GM19351 (cell line): ENCODE measurements at regions not wholly inside any gene's neighbourhood (a gene's known extent, or its start where the extent isn't known, plus 50 kb on each side); places are given as distances from the start of the nearest gene placed in this dataset.
"Not testable (repeated sequence)": the region's sequence is repeated elsewhere in the genome, so short reads cannot be mapped to it uniquely, and the experiment has no call there.

Experiments
- ATAC-seq: cut with Tn5 transposase; IDR thresholded peaks from one replicate; pipeline ENCODE4 v1.9.1; 2021; ENCODE audit warnings: mild to moderate bottlenecking, moderate library complexity; ENCODE audit not compliant: unreplicated experiment

DNA sequence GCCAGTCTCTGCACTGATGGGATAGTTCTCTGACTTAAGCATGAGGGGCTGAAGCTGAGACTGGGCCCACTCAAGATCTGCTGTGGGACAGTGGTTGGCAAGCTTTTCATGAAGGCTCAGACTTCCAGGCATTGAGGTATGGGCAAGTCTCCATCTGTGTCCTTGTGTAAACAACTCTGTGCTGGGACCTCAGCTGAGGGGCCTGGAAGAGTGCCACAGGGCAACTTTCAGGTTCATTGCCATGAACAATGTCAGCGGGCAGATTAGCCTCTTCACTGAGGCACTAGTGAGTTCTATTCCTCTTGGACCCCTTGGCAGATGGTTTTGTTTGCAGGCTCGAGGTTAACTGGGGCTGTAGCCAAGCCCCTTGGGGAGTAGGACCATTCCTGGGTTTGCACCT is 127.1 kb downstream of the MRPS30 start:
- ATAC-seq: no peak

DNA sequence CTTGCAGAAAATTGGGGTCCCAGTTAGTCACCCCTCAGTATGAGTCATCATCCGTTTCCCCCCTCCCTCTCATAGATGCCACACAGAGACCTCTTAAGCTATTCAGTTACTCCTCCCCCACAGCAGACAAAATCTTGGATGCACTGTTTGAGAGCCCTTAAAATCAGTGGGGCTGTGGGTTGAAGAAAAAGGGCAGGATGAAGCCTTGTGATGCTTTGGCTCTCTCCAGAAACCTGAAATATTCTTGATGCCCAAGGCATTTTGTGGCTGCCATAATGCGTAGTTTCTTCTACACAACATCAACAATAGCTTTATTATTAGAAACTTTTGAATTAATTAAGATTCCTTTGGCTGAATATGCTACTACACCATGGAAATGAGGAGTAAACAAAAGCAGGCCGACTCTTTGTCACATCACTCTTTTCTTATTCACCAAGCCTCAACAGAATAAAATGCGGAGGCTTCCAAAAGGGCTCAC is 133.8 kb downstream of the MRPS30 start:
- ATAC-seq: no peak

DNA sequence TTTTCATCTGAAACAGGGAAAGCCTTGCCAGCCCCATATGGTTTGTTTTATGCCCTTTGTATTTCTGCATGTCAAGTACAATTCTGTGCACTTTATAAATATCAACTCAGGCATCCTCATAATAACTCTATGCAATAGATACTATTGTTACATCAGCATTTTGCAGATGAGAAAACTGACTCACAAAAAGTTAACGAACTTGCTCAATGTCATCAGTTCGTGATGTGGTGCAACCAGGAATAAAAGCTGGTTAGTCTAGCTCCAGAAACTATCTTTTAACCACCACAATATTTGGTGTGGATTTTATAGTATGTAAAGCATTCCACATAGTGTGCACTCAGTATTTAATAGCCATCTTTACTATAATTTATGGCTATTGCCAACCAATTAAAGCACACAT is 134.9 kb downstream of the MRPS30 start:
- no peak for ATAC-seq

DNA sequence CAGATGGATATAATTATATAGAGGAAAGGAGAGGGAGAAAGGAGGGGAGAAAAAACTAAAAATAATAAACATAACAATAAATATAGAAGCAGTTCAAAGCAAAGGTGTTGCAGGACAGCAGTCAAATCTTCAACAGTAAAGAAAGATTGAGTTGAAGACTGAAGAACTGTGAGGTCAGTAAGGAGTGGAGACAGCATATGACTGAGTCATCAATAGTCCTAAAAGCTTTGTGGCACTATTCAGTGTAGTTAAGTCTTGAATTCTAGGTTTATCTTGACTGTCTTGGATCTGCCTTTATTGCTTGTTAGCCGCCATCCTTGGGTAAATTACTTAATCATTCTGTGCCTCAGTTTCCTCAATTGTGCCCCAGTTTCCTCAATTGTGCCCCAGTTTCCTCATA is 137.0 kb downstream of the MRPS30 start:
- ATAC-seq: no peak

DNA sequence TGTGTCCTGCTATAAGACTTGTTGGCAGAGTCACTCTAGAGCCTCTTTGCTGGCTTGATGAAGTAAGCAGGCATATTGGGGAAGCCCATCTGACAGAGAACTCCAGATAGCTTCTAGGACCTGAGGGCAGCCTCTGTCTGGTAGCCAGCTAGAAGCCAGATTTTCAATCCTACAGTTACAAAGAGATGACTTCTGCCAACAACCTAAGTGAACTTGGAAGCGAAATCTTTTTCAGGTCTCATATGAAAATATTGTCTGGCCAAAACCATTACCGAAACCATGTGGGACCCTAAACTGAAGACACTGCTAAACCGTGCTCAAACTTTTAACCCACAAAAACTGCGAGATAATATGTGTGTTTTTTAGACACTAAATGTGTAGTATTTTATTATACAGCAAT is 140.9 kb downstream of the MRPS30 start:
- ATAC-seq: no peak

DNA sequence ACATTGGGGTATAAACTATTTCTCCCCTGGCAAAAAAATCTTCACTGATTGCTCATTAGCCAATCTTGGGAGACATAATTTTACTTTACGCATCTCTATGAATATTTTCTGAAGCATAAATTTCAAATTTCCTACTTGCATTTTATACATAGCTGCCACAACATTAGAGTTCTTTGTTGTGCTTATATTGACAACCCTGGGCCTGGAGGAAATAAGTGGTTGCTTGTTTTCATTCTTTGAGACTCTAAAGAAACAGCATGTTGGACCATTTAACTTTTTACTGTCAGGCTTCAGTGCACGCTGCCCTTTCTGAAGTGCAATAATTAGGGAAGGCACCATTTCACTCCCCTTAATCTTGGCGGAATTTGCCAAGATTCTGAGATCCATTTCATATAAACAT is 142.6 kb downstream of the MRPS30 start:
- no peak for ATAC-seq

DNA sequence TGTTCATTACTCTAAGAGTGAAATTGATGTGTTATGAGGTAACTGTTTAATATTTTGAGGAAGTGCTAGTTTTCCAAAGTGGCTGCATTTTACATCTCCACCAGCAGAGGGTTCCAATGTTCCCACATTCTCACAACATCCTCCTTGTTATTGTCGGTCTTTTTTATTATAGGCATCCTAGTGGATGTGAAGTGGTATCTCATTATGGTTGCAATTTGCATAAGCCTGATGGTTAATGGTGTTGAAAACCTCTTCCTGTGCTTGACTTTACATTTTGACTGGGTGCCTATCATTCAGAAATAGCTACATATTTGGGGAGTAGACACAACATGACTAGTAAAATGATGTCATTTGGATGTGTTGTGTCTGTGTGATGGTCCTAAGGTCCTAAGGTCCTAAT is 143.6 kb downstream of the MRPS30 start:
- peak; percentile 87 for ATAC-seq

DNA sequence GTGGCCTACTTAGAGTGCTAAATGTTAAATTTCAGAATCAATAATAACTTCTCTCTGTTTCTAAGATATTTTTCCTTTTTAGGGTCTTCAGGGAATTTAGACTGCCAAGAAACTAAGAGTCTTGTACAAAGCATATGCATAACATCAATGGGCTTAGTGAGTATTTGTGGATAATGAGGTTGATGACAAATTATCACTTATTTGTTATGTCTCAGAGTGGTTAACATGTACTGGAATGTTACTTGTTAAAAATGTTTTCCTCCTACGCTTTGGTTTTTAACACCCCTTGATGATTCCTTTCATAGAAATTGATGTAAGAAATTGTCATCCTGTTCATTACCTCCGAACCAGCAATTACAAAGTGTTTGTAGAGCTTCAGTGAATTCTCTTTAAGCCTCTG is 144.3 kb downstream of the MRPS30 start:
- ATAC-seq: no peak

DNA sequence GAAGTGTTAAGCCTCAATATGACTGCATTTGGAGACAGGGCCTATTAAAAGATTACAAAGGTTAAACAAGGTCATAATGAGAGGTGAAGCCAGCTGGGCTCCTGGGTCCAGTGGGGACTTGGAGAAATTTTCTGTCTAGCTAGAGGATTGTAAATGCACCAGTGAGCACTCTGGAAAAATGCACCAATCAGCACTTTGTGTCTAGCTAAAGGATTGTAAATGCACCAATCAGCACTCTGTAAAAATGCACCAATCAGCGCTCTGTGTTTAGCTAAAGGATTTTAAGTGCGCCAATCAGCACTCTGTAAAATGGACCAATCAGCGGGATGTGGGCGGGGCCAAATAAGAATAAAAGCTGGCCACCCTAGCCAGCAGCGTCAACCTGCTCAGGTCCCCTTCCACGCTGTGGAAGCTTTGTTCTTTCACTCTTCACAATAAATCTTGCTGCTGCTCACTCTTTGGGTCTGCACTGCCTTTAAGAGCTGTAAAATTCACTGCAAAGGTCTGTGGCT is 150.3 kb downstream of the MRPS30 start:
- not testable (repeated sequence) for ATAC-seq

DNA sequence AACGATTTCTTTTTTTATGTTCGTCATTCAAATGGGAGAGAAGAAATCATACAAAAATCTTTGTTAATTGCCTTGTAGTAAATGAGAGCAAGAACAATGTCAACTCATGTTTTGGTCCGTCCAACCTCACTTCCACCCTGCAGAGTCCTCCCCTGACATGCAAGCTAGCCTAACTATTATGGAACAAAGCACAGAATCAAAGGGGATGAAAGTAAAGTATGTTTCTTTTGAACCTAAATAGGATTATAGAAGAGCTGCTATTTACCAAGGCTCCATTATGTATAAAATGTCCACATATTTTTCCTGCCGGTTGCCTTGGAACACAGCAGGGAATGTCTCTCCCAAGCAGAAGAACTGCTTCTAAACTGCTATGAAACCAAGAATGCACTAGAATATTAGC is 161.1 kb downstream of the MRPS30 start:
- ATAC-seq: no peak

DNA sequence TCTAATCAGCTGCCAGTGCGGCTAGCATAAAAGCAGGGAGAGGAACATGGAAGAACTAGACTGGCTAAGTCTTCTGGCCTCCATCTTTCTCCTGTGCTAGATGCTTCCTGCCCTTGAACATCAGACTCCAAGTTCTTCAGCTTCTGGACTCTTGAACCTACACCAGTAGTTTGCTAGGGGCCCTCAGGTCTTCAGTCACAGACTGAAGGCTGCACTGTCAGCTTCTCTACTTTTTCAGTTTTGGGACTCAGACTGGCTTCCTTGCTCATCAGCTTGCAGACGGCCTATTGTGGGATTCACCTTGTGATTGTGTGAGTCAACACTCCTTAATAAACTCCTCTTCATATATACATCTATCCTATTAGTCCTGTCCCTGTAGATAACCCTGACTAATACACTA is 162.2 kb downstream of the MRPS30 start:
- not testable (repeated sequence) for ATAC-seq

DNA sequence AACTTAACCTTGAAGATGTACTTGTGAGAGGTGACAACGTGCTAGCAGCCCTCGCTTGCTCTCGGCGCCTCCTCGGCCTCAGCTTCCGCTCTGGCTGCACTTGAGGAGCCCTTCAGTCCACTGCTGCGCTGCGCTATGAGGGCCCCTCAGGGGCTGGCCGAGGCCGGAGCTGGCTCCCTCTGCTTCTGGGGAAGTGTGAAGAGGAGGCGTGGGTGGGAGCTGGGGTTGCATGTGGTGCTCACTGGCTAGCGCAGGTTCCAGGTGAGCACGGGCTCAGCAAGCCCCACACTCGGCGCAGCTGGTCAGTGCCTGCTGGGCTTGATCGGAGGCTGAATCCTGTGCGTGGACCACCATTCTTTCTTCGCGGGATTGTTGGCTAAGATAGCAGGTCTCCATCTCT is 166.1 kb downstream of the MRPS30 start:
- ATAC-seq: no peak

DNA sequence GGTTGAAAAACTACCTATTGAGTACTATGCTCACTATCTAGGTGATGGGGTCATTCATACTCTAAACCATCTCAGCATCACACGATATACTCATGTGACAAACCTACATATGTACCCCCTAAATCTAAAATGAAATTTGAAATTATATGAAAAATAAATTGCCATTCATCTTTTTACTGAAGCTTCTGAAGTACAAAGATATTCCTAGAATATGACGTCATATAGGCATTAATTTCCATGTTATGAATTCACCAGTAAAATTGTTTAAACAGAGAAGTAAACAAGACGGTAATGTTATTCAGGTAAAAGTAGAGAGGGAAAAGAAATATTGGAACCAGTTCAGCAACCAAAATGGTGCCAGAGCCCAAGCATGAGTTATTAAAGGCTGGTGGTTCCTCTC is 173.0 kb downstream of the MRPS30 start:
- ATAC-seq: no peak

DNA sequence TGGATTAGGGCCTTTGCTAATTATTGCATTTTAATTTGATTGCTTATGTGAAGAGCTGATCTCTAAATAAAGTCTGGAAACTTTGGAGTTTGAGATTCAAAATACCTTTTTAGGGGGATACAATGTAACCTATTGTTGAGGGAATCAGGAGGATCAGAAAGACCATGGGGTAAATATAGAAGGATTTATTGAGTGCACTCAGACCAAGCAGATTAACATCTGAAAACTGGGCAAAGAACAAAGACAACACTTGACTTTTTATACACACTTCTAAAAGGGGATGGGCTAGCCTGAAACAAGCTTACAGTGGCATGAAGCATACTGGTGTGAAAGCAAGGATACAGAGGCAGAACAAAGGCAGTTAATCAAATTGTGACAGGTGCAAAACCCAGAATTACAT is 174.3 kb downstream of the MRPS30 start:
- ATAC-seq: no peak

DNA sequence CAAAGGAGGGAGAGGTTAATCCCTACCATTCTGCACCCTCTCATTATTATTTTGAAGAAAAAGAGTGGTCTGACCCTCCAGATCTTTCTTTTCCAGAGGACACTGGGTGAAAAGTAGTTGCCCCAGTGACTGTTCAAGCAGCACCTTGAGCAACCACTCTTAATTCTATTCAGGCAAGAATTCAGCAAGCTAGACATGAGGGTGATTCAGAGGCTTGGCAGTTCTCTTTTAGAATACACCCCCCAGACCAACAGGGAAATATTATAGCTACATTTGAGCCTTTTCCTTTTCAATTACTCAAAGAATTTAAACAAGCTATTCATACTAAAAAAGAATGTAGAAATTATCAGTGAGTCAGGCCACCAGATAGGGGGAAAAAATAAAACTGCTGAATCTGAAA is 178.3 kb downstream of the MRPS30 start:
- no peak for ATAC-seq

DNA sequence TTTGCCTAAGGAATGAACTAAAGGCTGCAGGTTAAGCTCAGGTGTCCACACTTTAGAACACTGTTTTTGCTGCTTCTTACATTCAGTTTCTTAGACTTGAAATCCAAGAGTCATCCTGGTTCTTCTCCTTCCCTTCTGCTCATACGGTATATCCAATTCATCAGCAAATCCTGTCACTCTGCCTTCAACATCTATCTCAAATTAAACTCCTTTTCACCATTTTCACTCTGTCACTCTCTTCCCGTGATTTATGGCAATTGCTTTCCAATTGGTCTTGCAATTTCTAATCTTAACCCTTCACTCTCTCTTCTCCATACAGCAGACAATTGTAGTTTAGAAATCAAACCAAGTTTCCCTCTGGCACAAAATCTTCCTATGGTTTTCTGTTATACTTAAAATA is 182.9 kb downstream of the MRPS30 start:
- ATAC-seq: no peak

DNA sequence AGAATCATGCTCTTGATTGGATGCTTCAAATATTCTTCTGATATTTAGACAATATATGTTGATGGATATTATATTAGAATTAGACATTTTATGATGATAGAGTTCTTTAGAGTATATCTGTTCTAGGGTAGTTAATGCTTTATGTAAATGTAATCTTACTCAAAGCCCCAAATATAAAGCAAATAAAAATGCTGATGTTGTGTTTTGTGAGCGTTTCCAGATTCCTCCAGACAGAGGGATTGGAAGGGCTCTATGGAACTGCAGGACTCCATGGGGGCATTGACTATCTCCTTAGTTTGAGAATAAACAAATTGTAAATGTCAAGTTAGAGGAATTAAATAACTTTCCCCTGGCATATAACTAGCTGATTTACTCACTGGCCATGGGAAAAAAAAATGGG is 184.5 kb downstream of the MRPS30 start:
- no peak for ATAC-seq

DNA sequence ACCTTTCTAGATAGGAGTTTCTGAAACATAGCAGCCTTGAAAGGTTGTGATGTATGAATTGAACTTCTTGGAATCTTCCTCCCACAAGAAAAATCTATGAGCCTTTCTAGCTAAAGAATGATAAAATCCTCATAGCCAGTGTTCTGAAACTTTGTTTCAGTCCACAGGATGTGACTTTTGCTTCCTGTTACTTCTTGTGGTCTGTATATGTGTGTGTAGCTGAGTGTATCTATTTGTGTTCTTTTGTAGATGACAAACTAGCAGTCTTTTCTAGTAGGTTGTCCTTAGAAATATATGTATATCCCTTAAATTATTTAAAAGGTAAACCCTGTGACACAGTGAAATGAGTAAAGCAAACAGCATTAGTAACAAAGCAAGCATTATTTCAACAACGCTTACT is 188.8 kb downstream of the MRPS30 start:
- ATAC-seq: no peak

DNA sequence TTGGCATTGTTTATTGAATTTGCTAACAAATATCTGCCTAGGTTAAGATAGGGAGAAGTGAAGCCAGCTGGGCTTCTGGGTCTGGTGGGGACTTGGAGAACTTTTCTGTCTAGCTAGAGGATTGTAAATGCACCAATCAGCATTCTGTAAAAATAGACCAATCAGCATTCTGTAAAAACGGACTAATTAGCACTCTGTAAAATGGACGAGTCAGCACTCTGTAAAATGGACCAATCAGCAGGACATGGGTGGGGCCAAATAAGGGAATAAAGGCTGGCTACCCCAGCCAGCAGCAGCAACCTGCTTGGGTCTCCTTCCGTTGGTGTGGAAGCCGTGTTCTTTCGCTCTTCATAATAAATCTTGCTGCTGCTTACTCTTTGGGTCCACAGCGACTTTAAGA is 198.4 kb downstream of the MRPS30 start:
- not testable (repeated sequence) for ATAC-seq

DNA sequence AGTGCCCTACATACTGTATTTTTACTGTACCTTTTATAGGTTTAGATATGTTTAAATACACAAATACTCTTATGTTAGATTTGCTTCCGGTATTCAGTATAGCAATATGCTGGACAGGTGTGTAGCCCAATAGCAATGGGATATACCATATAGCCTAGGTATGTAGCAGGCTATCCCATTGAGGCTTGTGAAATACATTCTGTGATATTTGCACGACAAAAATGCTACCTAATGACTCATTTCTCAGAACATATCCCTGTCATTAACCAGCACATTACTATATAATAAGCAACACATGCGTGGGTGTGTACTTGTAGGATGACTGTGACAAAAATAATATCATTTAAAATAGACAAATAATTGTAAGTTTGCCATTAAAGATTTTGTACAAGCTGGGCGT is 208.8 kb downstream of the MRPS30 start:
- ATAC-seq: no peak

DNA sequence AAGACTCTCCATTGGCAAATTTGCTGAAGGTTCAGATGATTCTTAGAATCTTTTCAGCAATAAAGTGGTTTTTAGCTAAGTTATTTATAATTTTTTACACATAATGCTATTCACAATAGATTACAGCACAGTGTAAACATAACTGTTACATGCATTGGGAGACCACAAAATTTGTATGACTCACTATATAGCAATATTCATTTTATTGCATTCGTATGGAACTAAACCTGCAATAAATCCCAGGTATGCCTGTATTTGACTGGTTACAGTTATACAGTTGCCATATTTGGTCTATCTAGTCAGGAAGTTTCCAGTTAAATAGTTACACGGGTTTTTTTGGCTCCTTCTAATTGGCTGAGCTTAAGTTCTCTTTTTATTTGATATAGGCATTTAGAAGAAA is 220.8 kb downstream of the MRPS30 start:
- no peak for ATAC-seq

DNA sequence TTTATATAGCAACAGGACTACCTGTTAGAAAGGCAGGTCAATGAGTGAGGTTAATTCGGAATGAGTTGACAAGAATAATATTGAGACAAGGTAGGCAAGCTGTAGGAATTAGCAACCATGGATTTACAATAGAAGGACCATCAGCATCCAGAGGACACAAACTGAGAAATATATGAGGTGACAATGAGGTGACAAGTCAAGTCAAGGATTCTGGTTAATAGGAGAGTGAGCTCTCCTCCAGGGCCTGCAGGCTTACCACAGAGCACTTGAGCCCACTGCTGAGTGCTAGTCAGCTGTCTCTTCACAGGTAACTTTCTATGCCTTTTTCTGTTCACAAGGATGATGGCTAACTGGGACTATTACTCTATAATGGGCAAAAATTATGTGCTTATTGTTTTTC is 227.2 kb downstream of the MRPS30 start:
- no peak for ATAC-seq

DNA sequence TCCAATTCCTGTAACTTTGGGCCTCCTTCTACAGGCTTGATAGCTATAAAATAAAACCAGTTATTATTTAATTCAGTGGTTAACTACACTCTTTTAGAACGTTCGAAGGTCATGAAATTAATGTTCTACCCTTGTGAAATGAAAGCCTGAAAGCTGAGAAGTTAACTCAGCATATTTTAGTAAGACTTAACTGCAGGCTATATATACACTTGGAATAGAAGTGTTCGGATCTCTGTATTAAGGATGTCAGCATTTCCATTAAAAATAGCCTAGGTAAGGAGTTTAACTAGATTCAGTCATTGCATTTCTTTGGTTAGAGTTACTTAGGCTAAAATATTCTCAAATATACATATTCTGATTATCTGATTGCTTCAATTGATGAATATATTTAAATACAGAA is 229.2 kb downstream of the MRPS30 start:
- ATAC-seq: no peak
